ENCODE measurements at regions not wholly inside any gene's neighbourhood (a gene's known extent, or its start where the extent isn't known, plus 50 kb on each side); places are given as distances from the start of the nearest gene placed in this dataset.

DNA sequence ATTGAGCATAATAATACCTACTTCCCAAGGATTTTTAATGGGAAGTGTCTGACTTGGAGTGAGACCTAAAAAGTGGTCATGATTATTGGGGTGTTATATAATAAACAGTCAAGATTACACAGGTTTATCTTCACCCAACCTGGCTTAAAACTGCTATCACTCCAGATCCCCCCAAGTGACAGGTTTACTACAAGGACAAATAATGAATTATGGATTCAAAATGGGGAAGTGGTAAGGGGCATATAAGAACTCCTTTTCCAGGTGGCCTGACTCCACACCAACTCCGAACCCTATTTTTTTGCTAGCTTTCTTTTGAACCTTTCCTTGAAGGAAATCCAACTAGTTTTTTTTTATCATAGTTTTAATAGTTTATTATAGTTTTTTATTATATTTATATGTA lies 663.0 kb upstream of the FANCL start:
- TF ChIP-seq, protein P1, sequence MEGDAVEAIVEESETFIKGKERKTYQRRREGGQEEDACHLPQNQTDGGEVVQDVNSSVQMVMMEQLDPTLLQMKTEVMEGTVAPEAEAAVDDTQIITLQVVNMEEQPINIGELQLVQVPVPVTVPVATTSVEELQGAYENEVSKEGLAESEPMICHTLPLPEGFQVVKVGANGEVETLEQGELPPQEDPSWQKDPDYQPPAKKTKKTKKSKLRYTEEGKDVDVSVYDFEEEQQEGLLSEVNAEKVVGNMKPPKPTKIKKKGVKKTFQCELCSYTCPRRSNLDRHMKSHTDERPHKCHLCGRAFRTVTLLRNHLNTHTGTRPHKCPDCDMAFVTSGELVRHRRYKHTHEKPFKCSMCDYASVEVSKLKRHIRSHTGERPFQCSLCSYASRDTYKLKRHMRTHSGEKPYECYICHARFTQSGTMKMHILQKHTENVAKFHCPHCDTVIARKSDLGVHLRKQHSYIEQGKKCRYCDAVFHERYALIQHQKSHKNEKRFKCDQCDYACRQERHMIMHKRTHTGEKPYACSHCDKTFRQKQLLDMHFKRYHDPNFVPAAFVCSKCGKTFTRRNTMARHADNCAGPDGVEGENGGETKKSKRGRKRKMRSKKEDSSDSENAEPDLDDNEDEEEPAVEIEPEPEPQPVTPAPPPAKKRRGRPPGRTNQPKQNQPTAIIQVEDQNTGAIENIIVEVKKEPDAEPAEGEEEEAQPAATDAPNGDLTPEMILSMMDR (IDR thresholded peaks at IDR 0.05): no peak
- TF ChIP-seq POLR2A (IDR thresholded peaks at IDR 0.05) (no peak), POLR2AphosphoS5 (IDR thresholded peaks at IDR 0.05) (no peak)
